ENCODE measurements at regions not wholly inside any gene's neighbourhood (a gene's known extent, or its start where the extent isn't known, plus 50 kb on each side); places are given as distances from the start of the nearest gene placed in this dataset.
"Not testable (repeated sequence)": the region's sequence is repeated elsewhere in the genome, so short reads cannot be mapped to it uniquely, and the experiment has no call there.

- not testable (repeated sequence) for H3K4me1 ChIP-seq (ENCODE audit: control insufficient read depth, insufficient read depth, low read length); H3K4me3 ChIP-seq (ENCODE audit: low read depth, low read length); H3K36me3 ChIP-seq (ENCODE audit: control insufficient read depth, insufficient read depth, low read length); H3K9me3 ChIP-seq (ENCODE audit: control insufficient read depth, insufficient read depth, low read length); H3K9ac ChIP-seq (ENCODE audit: low read depth, low read length); H3K27me3 ChIP-seq (ENCODE audit: control insufficient read depth, insufficient read depth, low read length); H3K27ac ChIP-seq (ENCODE audit: low read depth, low read length)
Observed at GRCh38 chr4:27075603-27076002, 215.0 kb downstream of the STIM2 start.

GRCh38 chr4:27078934-27079455 lies 218.4 kb downstream of the STIM2 start:
- no peak overlapping the region for H3K27ac ChIP-seq (ENCODE audit: low read depth, low read length)
- no peaks in the 10 kb centered on the region for H3K9me3 ChIP-seq (ENCODE audit: control insufficient read depth, insufficient read depth, low read length)
- no peaks in the 10 kb centered on the region for H3K36me3 ChIP-seq (ENCODE audit: control insufficient read depth, insufficient read depth, low read length)
- H3K4me3 ChIP-seq (ENCODE audit: low read depth, low read length): no peak overlapping the region
- no peak overlapping the region for H3K9ac ChIP-seq (ENCODE audit: low read depth, low read length)
- peaks cover 20% of the 10 kb centered on the region for H3K4me1 ChIP-seq (ENCODE audit: control insufficient read depth, insufficient read depth, low read length)
- H3K27me3 ChIP-seq (ENCODE audit: control insufficient read depth, insufficient read depth, low read length): peaks cover 17% of the 10 kb centered on the region

- no peak overlapping the region for H3K4me3 ChIP-seq (ENCODE audit: low read depth, low read length)
- no peak overlapping the region for H3K9ac ChIP-seq (ENCODE audit: low read depth, low read length)
- peaks cover 36% of the 10 kb centered on the region for H3K4me1 ChIP-seq (ENCODE audit: control insufficient read depth, insufficient read depth, low read length)
- peaks cover 36% of the 10 kb centered on the region for H3K27me3 ChIP-seq (ENCODE audit: control insufficient read depth, insufficient read depth, low read length)
- no peaks in the 10 kb centered on the region for H3K9me3 ChIP-seq (ENCODE audit: control insufficient read depth, insufficient read depth, low read length)
- no peak overlapping the region for H3K27ac ChIP-seq (ENCODE audit: low read depth, low read length)
- H3K36me3 ChIP-seq (ENCODE audit: control insufficient read depth, insufficient read depth, low read length): no peaks in the 10 kb centered on the region
Observed at GRCh38 chr4:27081675-27082586, 221.3 kb downstream of the STIM2 start.

- Histone ChIP-seq H3K4me1 (ENCODE audit: control insufficient read depth, insufficient read depth, low read length) (peaks cover 40% of the 10 kb centered on the region), H3K27ac (ENCODE audit: low read depth, low read length) (no peak overlapping the region), H3K9ac (ENCODE audit: low read depth, low read length) (no peak overlapping the region), H3K27me3 (ENCODE audit: control insufficient read depth, insufficient read depth, low read length) (peaks cover 36% of the 10 kb centered on the region), H3K4me3 (ENCODE audit: low read depth, low read length) (no peak overlapping the region), H3K36me3 (ENCODE audit: control insufficient read depth, insufficient read depth, low read length) (no peaks in the 10 kb centered on the region), H3K9me3 (ENCODE audit: control insufficient read depth, insufficient read depth, low read length) (no peaks in the 10 kb centered on the region)
Observed at GRCh38 chr4:27082776-27083175, 222.1 kb downstream of the STIM2 start.

- Histone ChIP-seq H3K9ac (ENCODE audit: low read depth, low read length) (peak overlapping the region; percentile 36; the same call in 1 of the 2 replicates), H3K4me3 (ENCODE audit: low read depth, low read length) (peak overlapping the region; percentile 66), H3K4me1 (ENCODE audit: control insufficient read depth, insufficient read depth, low read length) (peaks cover 56% of the 10 kb centered on the region), H3K36me3 (ENCODE audit: control insufficient read depth, insufficient read depth, low read length) (no peaks in the 10 kb centered on the region), H3K27ac (ENCODE audit: low read depth, low read length) (peak overlapping the region; percentile 1), H3K27me3 (ENCODE audit: control insufficient read depth, insufficient read depth, low read length) (peaks cover 39% of the 10 kb centered on the region), H3K9me3 (ENCODE audit: control insufficient read depth, insufficient read depth, low read length) (no peaks in the 10 kb centered on the region)
Observed at GRCh38 chr4:27084685-27085361, 224.2 kb downstream of the STIM2 start.

- H3K9me3 ChIP-seq (ENCODE audit: control insufficient read depth, insufficient read depth, low read length): no peaks in the 10 kb centered on the region
- H3K9ac ChIP-seq (ENCODE audit: low read depth, low read length): no peak overlapping the region
- H3K36me3 ChIP-seq (ENCODE audit: control insufficient read depth, insufficient read depth, low read length): no peaks in the 10 kb centered on the region
- peaks cover 41% of the 10 kb centered on the region for H3K27me3 ChIP-seq (ENCODE audit: control insufficient read depth, insufficient read depth, low read length)
- peaks cover 62% of the 10 kb centered on the region for H3K4me1 ChIP-seq (ENCODE audit: control insufficient read depth, insufficient read depth, low read length)
- H3K4me3 ChIP-seq (ENCODE audit: low read depth, low read length): peak overlapping the region; percentile 66
- peak overlapping the region; percentile 1 for H3K27ac ChIP-seq (ENCODE audit: low read depth, low read length)
Observed at GRCh38 chr4:27085396-27085795, 224.8 kb downstream of the STIM2 start.

- Histone ChIP-seq H3K4me3 (ENCODE audit: low read depth, low read length) (no peak overlapping the region), H3K27ac (ENCODE audit: low read depth, low read length) (peak overlapping the region; percentile 50), H3K27me3 (ENCODE audit: control insufficient read depth, insufficient read depth, low read length) (peaks cover 39% of the 10 kb centered on the region)
Observed at GRCh38 chr4:27087306-27088045, 226.8 kb downstream of the STIM2 start.

GRCh38 chr4:27088491-27088890 lies 227.8 kb downstream of the STIM2 start:
- no peaks in the 10 kb centered on the region for H3K36me3 ChIP-seq (ENCODE audit: control insufficient read depth, insufficient read depth, low read length)
- peaks cover 60% of the 10 kb centered on the region for H3K4me1 ChIP-seq (ENCODE audit: control insufficient read depth, insufficient read depth, low read length)
- H3K9ac ChIP-seq (ENCODE audit: low read depth, low read length): no peak overlapping the region
- no peak overlapping the region for H3K27ac ChIP-seq (ENCODE audit: low read depth, low read length)
- peaks cover 29% of the 10 kb centered on the region for H3K27me3 ChIP-seq (ENCODE audit: control insufficient read depth, insufficient read depth, low read length)
- H3K9me3 ChIP-seq (ENCODE audit: control insufficient read depth, insufficient read depth, low read length): no peaks in the 10 kb centered on the region
- H3K4me3 ChIP-seq (ENCODE audit: low read depth, low read length): no peak overlapping the region

More at GRCh38 chr4:27087306-27088045, 226.8 kb downstream of the STIM2 start:
- Histone ChIP-seq H3K9ac (ENCODE audit: low read depth, low read length) (no peak overlapping the region), H3K36me3 (ENCODE audit: control insufficient read depth, insufficient read depth, low read length) (no peaks in the 10 kb centered on the region), H3K4me1 (ENCODE audit: control insufficient read depth, insufficient read depth, low read length) (peaks cover 60% of the 10 kb centered on the region), H3K9me3 (ENCODE audit: control insufficient read depth, insufficient read depth, low read length) (no peaks in the 10 kb centered on the region)

GRCh38 chr4:27089186-27089585 lies 228.5 kb downstream of the STIM2 start:
- peaks cover 22% of the 10 kb centered on the region for H3K27me3 ChIP-seq (ENCODE audit: control insufficient read depth, insufficient read depth, low read length)
- H3K36me3 ChIP-seq (ENCODE audit: control insufficient read depth, insufficient read depth, low read length): no peaks in the 10 kb centered on the region
- H3K9ac ChIP-seq (ENCODE audit: low read depth, low read length): no peak overlapping the region
- H3K4me1 ChIP-seq (ENCODE audit: control insufficient read depth, insufficient read depth, low read length): peaks cover 54% of the 10 kb centered on the region
- H3K27ac ChIP-seq (ENCODE audit: low read depth, low read length): no peak overlapping the region
- H3K9me3 ChIP-seq (ENCODE audit: control insufficient read depth, insufficient read depth, low read length): no peaks in the 10 kb centered on the region
- no peak overlapping the region for H3K4me3 ChIP-seq (ENCODE audit: low read depth, low read length)

GRCh38 chr4:27090406-27090805 lies 229.8 kb downstream of the STIM2 start:
- Histone ChIP-seq H3K9me3 (ENCODE audit: control insufficient read depth, insufficient read depth, low read length) (no peaks in the 10 kb centered on the region), H3K4me1 (ENCODE audit: control insufficient read depth, insufficient read depth, low read length) (peaks cover 49% of the 10 kb centered on the region), H3K9ac (ENCODE audit: low read depth, low read length) (no peak overlapping the region), H3K27ac (ENCODE audit: low read depth, low read length) (peak overlapping the region; percentile 68), H3K4me3 (ENCODE audit: low read depth, low read length) (peak overlapping the region; percentile 14; the same call in 1 of the 2 replicates), H3K36me3 (ENCODE audit: control insufficient read depth, insufficient read depth, low read length) (no peaks in the 10 kb centered on the region), H3K27me3 (ENCODE audit: control insufficient read depth, insufficient read depth, low read length) (peaks cover 16% of the 10 kb centered on the region)

Measured in HUES48 (cell line).